ENCODE measurements at regions not wholly inside any gene's neighbourhood (a gene's known extent, or its start where the extent isn't known, plus 50 kb on each side); places are given as distances from the start of the nearest gene placed in this dataset.

DNA sequence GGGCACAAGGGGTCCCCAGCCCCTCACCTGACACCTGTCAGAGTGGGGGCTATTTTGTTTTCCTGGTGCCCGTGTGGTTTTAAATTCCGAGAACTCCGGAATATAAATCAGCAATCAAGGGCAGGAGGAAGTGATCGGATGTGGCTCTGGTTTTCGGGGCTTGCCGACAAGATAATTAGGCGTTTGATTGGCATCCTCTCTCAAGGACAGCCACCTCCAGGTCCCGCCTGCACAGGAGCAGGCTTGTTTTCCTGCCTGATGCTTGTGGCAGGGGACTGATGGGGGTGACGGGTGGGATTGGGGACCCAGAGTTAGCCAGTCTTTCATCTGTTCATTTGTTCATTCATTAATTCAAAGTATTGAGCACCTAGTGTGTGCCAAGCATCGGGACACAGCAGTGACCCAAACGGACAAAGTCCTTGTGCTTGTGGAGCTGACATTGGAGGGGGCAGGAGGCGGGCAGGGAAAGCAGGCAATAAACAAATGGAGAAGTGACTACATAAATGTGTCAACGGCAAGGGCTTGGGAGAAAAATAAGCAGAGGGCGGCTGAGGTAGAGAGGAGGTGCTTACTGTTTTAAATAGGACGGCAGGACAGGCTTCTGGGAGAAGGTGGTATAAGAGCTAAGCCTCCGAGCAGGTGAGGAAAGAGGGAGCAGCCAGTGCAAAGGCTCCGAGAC is 166.5 kb downstream of the PHETA1 start:
- TF ChIP-seq, protein P1, sequence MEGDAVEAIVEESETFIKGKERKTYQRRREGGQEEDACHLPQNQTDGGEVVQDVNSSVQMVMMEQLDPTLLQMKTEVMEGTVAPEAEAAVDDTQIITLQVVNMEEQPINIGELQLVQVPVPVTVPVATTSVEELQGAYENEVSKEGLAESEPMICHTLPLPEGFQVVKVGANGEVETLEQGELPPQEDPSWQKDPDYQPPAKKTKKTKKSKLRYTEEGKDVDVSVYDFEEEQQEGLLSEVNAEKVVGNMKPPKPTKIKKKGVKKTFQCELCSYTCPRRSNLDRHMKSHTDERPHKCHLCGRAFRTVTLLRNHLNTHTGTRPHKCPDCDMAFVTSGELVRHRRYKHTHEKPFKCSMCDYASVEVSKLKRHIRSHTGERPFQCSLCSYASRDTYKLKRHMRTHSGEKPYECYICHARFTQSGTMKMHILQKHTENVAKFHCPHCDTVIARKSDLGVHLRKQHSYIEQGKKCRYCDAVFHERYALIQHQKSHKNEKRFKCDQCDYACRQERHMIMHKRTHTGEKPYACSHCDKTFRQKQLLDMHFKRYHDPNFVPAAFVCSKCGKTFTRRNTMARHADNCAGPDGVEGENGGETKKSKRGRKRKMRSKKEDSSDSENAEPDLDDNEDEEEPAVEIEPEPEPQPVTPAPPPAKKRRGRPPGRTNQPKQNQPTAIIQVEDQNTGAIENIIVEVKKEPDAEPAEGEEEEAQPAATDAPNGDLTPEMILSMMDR (IDR thresholded peaks at IDR 0.05): no peak
- TF ChIP-seq POLR2A (IDR thresholded peaks at IDR 0.05): no peak
- no peak for TF ChIP-seq EP300 (IDR thresholded peaks at IDR 0.05)
- no peak for TF ChIP-seq POLR2AphosphoS5 (IDR thresholded peaks at IDR 0.05)

Measured in sigmoid colon (tissue), 4 donors.